Endothelial cell of umbilical vein (primary cell): ENCODE measurements at regions not wholly inside any gene's neighbourhood (a gene's known extent, or its start where the extent isn't known, plus 50 kb on each side); places are given as distances from the start of the nearest gene placed in this dataset.

ENCODE experiments used
- BruUV-seq: library from RNA; stranded (reverse); fragments of 400-500 nt; replicated peaks from 2 replicates; lab custom pipeline; 2021; lab: Mats Ljungman, UMichigan
- CTCF ChIA-PET: fragments of 300-600, 350-600 bp; sonication (Branson Sonifier 250); formaldehyde crosslinking; loops from one replicate; lab custom pipeline; 2021; ENCODE audit warnings: antibody characterized with exemption, inconsistent platforms; lab: Charles Lee
- POLR2A ChIA-PET: fragments of 300-600, 350-600 bp; sonication (Branson Sonifier 250); formaldehyde crosslinking; loops from one replicate; lab custom pipeline; 2021; ENCODE audit warnings: antibody characterized with exemption, inconsistent platforms; lab: Charles Lee
- DNase-seq: peaks from one replicate; pipeline ENCODE4 v3.0.0-alpha.2; 2011; ENCODE audit warnings: low read depth, low spot score
- FAIRE-seq: peaks from 2 replicates; lab custom pipeline; 2011; peaks lifted over from hg19 to GRCh38; lab: Jason Lieb, UNC
- H2AFZ ChIP-seq: 2 replicates; pipeline ENCODE4 v1.6.0; 2012; ENCODE audit warnings: low read depth, low read length, control low read depth, inconsistent platforms
- H3K27ac ChIP-seq: 2 replicates; pipeline ENCODE4 v1.5.1; 2011; ENCODE audit warnings: low read depth, mild to moderate bottlenecking, control low read depth, low read length, moderate library complexity; ENCODE audit not compliant: insufficient read depth
- H3K27me3 ChIP-seq, 2 experiments: 2 replicates each; pipeline versions ENCODE4 v1.6.0 to v1.6.1; 2011; ENCODE audit warnings: low read length in 2 of 2, mixed read lengths in 1 of 2; ENCODE audit not compliant: control insufficient read depth in 2 of 2, insufficient read depth in 2 of 2
- H3K36me3 ChIP-seq, 2 experiments: 2 replicates in 1 of 2; 3 replicates in 1 of 2; pipeline ENCODE4 v1.5.1; 2011; ENCODE audit warnings: low read length in 2 of 2, mild to moderate bottlenecking in 1 of 2, moderate library complexity in 1 of 2; ENCODE audit not compliant: control insufficient read depth in 2 of 2, insufficient read depth in 2 of 2; ENCODE audit errors: extremely low read depth in 1 of 2
- H3K4me1 ChIP-seq: 3 replicates; pipeline ENCODE4 v1.5.1; 2011; ENCODE audit warnings: mild to moderate bottlenecking, low read length; ENCODE audit not compliant: control insufficient read depth, insufficient read depth; ENCODE audit errors: extremely low read depth
- H3K4me2 ChIP-seq: 2 replicates; pipeline ENCODE4 v1.6.1; 2011; ENCODE audit warnings: low read length, control low read depth, mixed read lengths; ENCODE audit not compliant: insufficient read depth
- H3K4me3 ChIP-seq, 3 experiments: fragments of 200-600 bp in 1 of 3; sonication (generic), shearing (Covaris generic) in 1 of 3; replicated peaks in 1 of 3; 2 replicates each; pipeline ENCODE4 v1.5.1; 2011 to 2016; ENCODE audit warnings: control low read depth in 3 of 3, low read length in 3 of 3, mild to moderate bottlenecking in 2 of 3, inconsistent platforms in 1 of 3, low read depth in 1 of 3, moderate library complexity in 1 of 3; ENCODE audit not compliant: insufficient read depth in 1 of 3
- H3K79me2 ChIP-seq: 2 replicates; pipeline ENCODE4 v1.6.0; 2012; ENCODE audit warnings: low read length, inconsistent platforms; ENCODE audit not compliant: control insufficient read depth, insufficient read depth
- H3K9ac ChIP-seq: replicated peaks from 2 replicates; pipeline ENCODE3; 2011; ENCODE audit warnings: low read length, control low read depth; ENCODE audit not compliant: insufficient read depth; ENCODE audit errors: extremely low read depth
- H3K9me1 ChIP-seq: replicated peaks from 3 replicates; pipeline ENCODE4 v1.6.0; 2011; ENCODE audit warnings: mild to moderate bottlenecking, low read length; ENCODE audit not compliant: control insufficient read depth, insufficient read depth; ENCODE audit errors: extremely low read depth
- H3K9me3 ChIP-seq: replicated peaks from 2 replicates; pipeline ENCODE4 v1.5.1; 2012; ENCODE audit warnings: low read length, inconsistent platforms; ENCODE audit not compliant: control insufficient read depth, insufficient read depth
- H4K20me1 ChIP-seq: replicated peaks from 2 replicates; pipeline ENCODE3; 2011; ENCODE audit warnings: mild to moderate bottlenecking, low read length; ENCODE audit not compliant: control insufficient read depth, insufficient read depth; ENCODE audit errors: extremely low read depth
- CTCF ChIP-seq, 2 donors: IDR thresholded peaks; 1 replicate in 1 of 2; 2 replicates in 1 of 2; pipeline ENCODE4 v1.5.1; 2011; ENCODE audit warnings: low read length in 2 of 2, mild to moderate bottlenecking in 2 of 2, moderate library complexity in 2 of 2, control low read depth in 1 of 2, inconsistent platforms in 1 of 2, low read depth in 1 of 2; ENCODE audit not compliant: insufficient read depth in 1 of 2; ENCODE audit errors: extremely low read depth in 1 of 2
- EZH2 ChIP-seq: IDR thresholded peaks from 2 replicates; pipeline ENCODE4 v1.6.1; 2012; ENCODE audit warnings: borderline replicate concordance, low read depth, mild to moderate bottlenecking, moderate library complexity, low read length, inconsistent platforms; ENCODE audit not compliant: severe bottlenecking
- FOS ChIP-seq: IDR thresholded peaks from 2 replicates; pipeline ENCODE4 v1.6.1; 2011; ENCODE audit warnings: mild to moderate bottlenecking, low read length, moderate library complexity, borderline replicate concordance; ENCODE audit not compliant: insufficient read depth
- GATA2 ChIP-seq: IDR thresholded peaks from 2 replicates; pipeline ENCODE4 v1.7.0; 2011; ENCODE audit warnings: low read depth, mild to moderate bottlenecking, moderate library complexity, mixed read lengths, low read length; ENCODE audit not compliant: insufficient read length, insufficient read depth
- JUN ChIP-seq: IDR thresholded peaks from 2 replicates; pipeline ENCODE4 v1.6.1; 2011; ENCODE audit warnings: borderline replicate concordance, low read depth; ENCODE audit not compliant: insufficient read length, insufficient read depth
- MYC ChIP-seq: IDR thresholded peaks from one replicate; pipeline ENCODE4 v1.6.1; 2011; ENCODE audit warnings: mild to moderate bottlenecking, low read depth, low read length
- POLR2A ChIP-seq: IDR thresholded peaks from 2 replicates; pipeline ENCODE4 v1.6.1; 2012; ENCODE audit warnings: low read depth, mild to moderate bottlenecking, control low read depth, low read length
- POLR2AphosphoS5 ChIP-seq: IDR thresholded peaks from 2 replicates; pipeline ENCODE4 v1.6.1; 2012; ENCODE audit warnings: low read depth, mild to moderate bottlenecking, control low read depth, low read length, moderate library complexity; ENCODE audit not compliant: insufficient read depth
- dilution Hi-C: fragments of 300-500 bp; cut with MboI; formaldehyde crosslinking; loops from one replicate; pipeline ENCODE4 v1.15.0; 2019; ENCODE audit warnings: low sequenced_read_pairs; ENCODE audit not compliant: extremely low pct_ligation_motif_present
- intact Hi-C: fragments of 100-400 bp; cut with micrococcal nuclease; formaldehyde crosslinking; loops from one replicate; pipeline ENCODE4 v1.10.0; 2022
- TF ChIP-seq, protein P1 (sequence below): IDR thresholded peaks from 2 replicates; pipeline ENCODE4 v1.6.1; 2011; ENCODE audit not compliant: insufficient read depth, insufficient read length

DNA sequence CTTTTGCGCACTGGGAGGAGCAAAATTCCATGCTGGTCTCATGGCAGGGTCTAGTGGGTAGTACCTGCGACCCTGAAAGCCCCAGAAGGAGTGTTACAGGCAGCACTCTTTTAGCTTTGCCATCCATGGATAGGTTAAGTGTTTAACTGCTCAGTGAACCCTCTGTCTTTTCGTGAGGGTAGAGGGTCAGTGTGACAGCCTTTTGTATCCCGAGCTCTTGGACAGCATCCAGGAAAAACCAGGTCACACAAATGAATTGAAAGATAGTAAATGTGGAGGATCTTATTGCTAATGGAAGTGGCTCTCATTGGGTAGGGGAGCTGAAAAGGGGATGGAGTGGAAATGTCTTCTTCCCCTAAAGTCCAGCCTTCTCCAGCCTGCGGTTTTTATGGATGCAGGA lies 57.8 kb upstream of the CCDC112 start:
- Histone ChIP-seq H3K4me1 (peaks cover 14% of the 10 kb centered on the region), H3K4me2 (no peak overlapping the region), H4K20me1 (no peaks in the 10 kb centered on the region), H3K4me3 (no peak overlapping the region), H3K9me1 (no peaks in the 10 kb centered on the region), H3K27ac (no peak overlapping the region), H2AFZ (no peak overlapping the region), H3K9me3 (no peaks in the 10 kb centered on the region), H3K27me3 (no peaks in the 10 kb centered on the region), H3K36me3 (no peaks in the 10 kb centered on the region), H3K9ac (no peak overlapping the region), H3K79me2 (no peaks in the 10 kb centered on the region)
- TF ChIP-seq GATA2, result no peak
- no peak for TF ChIP-seq JUN
- no peak for TF ChIP-seq POLR2A
- no peak for TF ChIP-seq CTCF (IDR thresholded peaks at IDR 0.05; ENCODE audit: extremely low read depth in 1 of 2, insufficient read depth in 1 of 2, low read depth in 1 of 2, low read length in 2 of 2)
- no peak for TF ChIP-seq EZH2
- TF ChIP-seq POLR2AphosphoS5, result no peak
- TF ChIP-seq, protein P1, sequence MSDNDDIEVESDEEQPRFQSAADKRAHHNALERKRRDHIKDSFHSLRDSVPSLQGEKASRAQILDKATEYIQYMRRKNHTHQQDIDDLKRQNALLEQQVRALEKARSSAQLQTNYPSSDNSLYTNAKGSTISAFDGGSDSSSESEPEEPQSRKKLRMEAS, result no peak
- no peak for TF ChIP-seq MYC
- no peak for TF ChIP-seq FOS
- ChIA-PET POLR2A (no interaction called here), CTCF (no interaction called here)
- no peak for FAIRE-seq
- dilution Hi-C loops (no loop called here), intact Hi-C loops (no loop called here)
- no peak for DNase-seq
- no TSS peak for BruUV-seq
